HUES64 (cell line): ENCODE measurements at regions not wholly inside any gene's neighbourhood (a gene's known extent, or its start where the extent isn't known, plus 50 kb on each side); places are given as distances from the start of the nearest gene placed in this dataset.

Experiments used
- H3K27ac ChIP-seq: 2 replicates; pipeline ENCODE4 v1.7.0; 2013; ENCODE audit warnings: low read depth, low read length, inconsistent platforms
- H3K27me3 ChIP-seq: 2 replicates; pipeline ENCODE4 v1.6.1; 2013; ENCODE audit warnings: mild to moderate bottlenecking, low read length; ENCODE audit not compliant: insufficient read depth
- H3K36me3 ChIP-seq: 2 replicates; pipeline ENCODE4 v1.6.1; 2013; ENCODE audit warnings: mild to moderate bottlenecking, low read length; ENCODE audit not compliant: insufficient read depth
- H3K4me1 ChIP-seq: 2 replicates; pipeline ENCODE4 v1.6.1; 2013; ENCODE audit warnings: mild to moderate bottlenecking, low read length, moderate library complexity; ENCODE audit not compliant: insufficient read depth
- H3K4me3 ChIP-seq: 2 replicates; pipeline ENCODE4 v1.5.1; 2013; ENCODE audit warnings: mild to moderate bottlenecking, low read length, moderate library complexity
- H3K9ac ChIP-seq: 2 replicates; pipeline ENCODE4 v1.6.1; 2013; ENCODE audit warnings: mild to moderate bottlenecking, low read depth, low read length
- H3K9me3 ChIP-seq: 2 replicates; pipeline ENCODE4 v1.6.1; 2013; ENCODE audit warnings: low read depth, low read length; ENCODE audit not compliant: insufficient read depth
- WGBS: fragments of 150-250, 120-280 bp; methylation state at CpG from one replicate; pipeline ENCODE4 v1.1.7; 2013; ENCODE audit warnings: missing lambda C conversion rate; 5-methylcytosine and 5-hydroxymethylcytosine counted together

- no peak overlapping the region for H3K4me3 ChIP-seq
- H3K27me3 ChIP-seq: peaks cover 73% of the 10 kb centered on the region
- no peak overlapping the region for H3K9ac ChIP-seq
- H3K4me1 ChIP-seq: peaks cover 9% of the 10 kb centered on the region; the same call in 1 of the 2 replicates
- 80% methylated on average over 6 of the region's 6 CpGs for WGBS
- H3K9me3 ChIP-seq: no peaks in the 10 kb centered on the region
- no peaks in the 10 kb centered on the region for H3K36me3 ChIP-seq
- H3K27ac ChIP-seq: no peak overlapping the region
Observed at GRCh38 chr18:26697186-26697884, 149.0 kb upstream of the KCTD1 start.

- Histone ChIP-seq H3K9me3 (no peaks in the 10 kb centered on the region), H3K4me1 (peaks cover 9% of the 10 kb centered on the region; the same call in 1 of the 2 replicates), H3K9ac (no peak overlapping the region), H3K4me3 (no peak overlapping the region), H3K27ac (no peak overlapping the region), H3K27me3 (peaks cover 68% of the 10 kb centered on the region), H3K36me3 (no peaks in the 10 kb centered on the region)
- 100% methylated on average over 1 of the region's 2 CpGs for WGBS
Observed at GRCh38 chr18:26696786-26697185, 148.4 kb upstream of the KCTD1 start.

- 92% methylated on average over 5 of the region's 6 CpGs for WGBS
- no peak overlapping the region for H3K4me3 ChIP-seq
- H3K36me3 ChIP-seq: no peaks in the 10 kb centered on the region
- peaks cover 63% of the 10 kb centered on the region for H3K27me3 ChIP-seq
- no peak overlapping the region for H3K9ac ChIP-seq
- no peaks in the 10 kb centered on the region for H3K9me3 ChIP-seq
- H3K27ac ChIP-seq: no peak overlapping the region
- H3K4me1 ChIP-seq: peaks cover 9% of the 10 kb centered on the region; the same call in 1 of the 2 replicates
Observed at GRCh38 chr18:26696308-26696707, 148.0 kb upstream of the KCTD1 start.

- peaks cover 29% of the 10 kb centered on the region for H3K4me1 ChIP-seq
- H3K9ac ChIP-seq: no peak overlapping the region
- H3K27ac ChIP-seq: no peak overlapping the region
- no peaks in the 10 kb centered on the region for H3K27me3 ChIP-seq
- H3K9me3 ChIP-seq: no peaks in the 10 kb centered on the region
- H3K4me3 ChIP-seq: no peak overlapping the region
- H3K36me3 ChIP-seq: no peaks in the 10 kb centered on the region
- 84% methylated on average over 7 of the region's 7 CpGs for WGBS
Observed at GRCh38 chr18:26689226-26689879, 141.0 kb upstream of the KCTD1 start.

- Histone ChIP-seq H3K27ac (no peak overlapping the region; the same call in 1 of the 2 replicates), H3K9me3 (no peaks in the 10 kb centered on the region), H3K4me1 (peaks cover 32% of the 10 kb centered on the region), H3K27me3 (peaks cover 12% of the 10 kb centered on the region), H3K36me3 (no peaks in the 10 kb centered on the region), H3K9ac (no peak overlapping the region), H3K4me3 (no peak overlapping the region)
- WGBS: 20% methylated on average over 3 of the region's 3 CpGs
Observed at GRCh38 chr18:26686532-26686931, 138.2 kb upstream of the KCTD1 start.

GRCh38 chr18:26685438-26686157 is 137.2 kb upstream of the KCTD1 start:
- Histone ChIP-seq H3K4me1 (peaks cover 32% of the 10 kb centered on the region), H3K27me3 (peaks cover 17% of the 10 kb centered on the region), H3K9me3 (no peaks in the 10 kb centered on the region), H3K9ac (no peak overlapping the region), H3K36me3 (no peaks in the 10 kb centered on the region), H3K4me3 (no peak overlapping the region), H3K27ac (peak overlapping the region; percentile 21; the same call in 1 of the 2 replicates)
- WGBS: 33% methylated on average over 5 of the region's 5 CpGs

GRCh38 chr18:26677957-26678356 is 129.6 kb upstream of the KCTD1 start:
- H3K9me3 ChIP-seq: peaks cover 4% of the 10 kb centered on the region; the same call in 1 of the 2 replicates
- 93% methylated on average over 1 of the region's 1 CpG for WGBS
- no peak overlapping the region for H3K4me3 ChIP-seq
- H3K4me1 ChIP-seq: no peaks in the 10 kb centered on the region
- peaks cover 24% of the 10 kb centered on the region for H3K27me3 ChIP-seq
- H3K9ac ChIP-seq: no peak overlapping the region
- no peak overlapping the region for H3K27ac ChIP-seq
- no peaks in the 10 kb centered on the region for H3K36me3 ChIP-seq

- WGBS: 81% methylated on average over 2 of the region's 2 CpGs
- no peak overlapping the region for H3K27ac ChIP-seq
- H3K27me3 ChIP-seq: no peaks in the 10 kb centered on the region
- no peak overlapping the region for H3K9ac ChIP-seq
- H3K4me1 ChIP-seq: no peaks in the 10 kb centered on the region; the same call in 1 of the 2 replicates
- no peaks in the 10 kb centered on the region for H3K36me3 ChIP-seq
- no peaks in the 10 kb centered on the region for H3K9me3 ChIP-seq
- H3K4me3 ChIP-seq: no peak overlapping the region
Observed at GRCh38 chr18:26667046-26667445, 118.7 kb upstream of the KCTD1 start.

GRCh38 chr18:26662996-26663395 is 114.6 kb upstream of the KCTD1 start:
- WGBS: 94% methylated on average over 4 of the region's 5 CpGs
- Histone ChIP-seq H3K27ac (no peak overlapping the region), H3K9ac (no peak overlapping the region), H3K9me3 (no peaks in the 10 kb centered on the region), H3K27me3 (peaks cover 13% of the 10 kb centered on the region), H3K4me3 (no peak overlapping the region), H3K4me1 (peaks cover 10% of the 10 kb centered on the region), H3K36me3 (no peaks in the 10 kb centered on the region)

- Histone ChIP-seq H3K4me1 (peaks cover 27% of the 10 kb centered on the region), H3K27me3 (peaks cover 40% of the 10 kb centered on the region), H3K9ac (peak overlapping the region; percentile 68; the same call in 1 of the 2 replicates), H3K4me3 (peak overlapping the region; percentile 74), H3K36me3 (no peaks in the 10 kb centered on the region), H3K27ac (no peak overlapping the region; the same call in 1 of the 2 replicates), H3K9me3 (no peaks in the 10 kb centered on the region)
- WGBS: 49% methylated on average over 14 of the region's 15 CpGs
Observed at GRCh38 chr18:26657631-26658581, 109.6 kb upstream of the KCTD1 start.
